ENCODE measurements at regions not wholly inside any gene's neighbourhood (a gene's known extent, or its start where the extent isn't known, plus 50 kb on each side); places are given as distances from the start of the nearest gene placed in this dataset.

DNA sequence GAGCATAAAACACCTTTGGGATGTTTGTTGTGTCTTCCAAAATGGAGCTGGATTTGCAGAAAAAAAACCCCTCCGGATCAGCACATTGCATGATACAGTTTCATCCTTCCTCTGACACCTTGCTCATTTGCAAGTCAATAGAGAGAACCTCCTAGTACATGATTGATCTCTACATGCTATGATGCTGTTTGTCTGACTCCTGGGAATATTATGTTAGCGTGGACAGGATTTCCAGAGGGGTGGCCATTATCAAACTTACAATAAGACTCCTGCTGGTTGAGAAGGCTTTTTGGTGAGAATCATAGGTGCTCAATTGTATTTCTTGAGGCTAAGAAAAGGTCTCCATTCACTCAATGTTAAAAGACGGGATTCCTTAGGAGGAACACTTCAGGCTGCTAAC, 75.9 kb upstream of the SCEL start:
- TF ChIP-seq, protein P1, sequence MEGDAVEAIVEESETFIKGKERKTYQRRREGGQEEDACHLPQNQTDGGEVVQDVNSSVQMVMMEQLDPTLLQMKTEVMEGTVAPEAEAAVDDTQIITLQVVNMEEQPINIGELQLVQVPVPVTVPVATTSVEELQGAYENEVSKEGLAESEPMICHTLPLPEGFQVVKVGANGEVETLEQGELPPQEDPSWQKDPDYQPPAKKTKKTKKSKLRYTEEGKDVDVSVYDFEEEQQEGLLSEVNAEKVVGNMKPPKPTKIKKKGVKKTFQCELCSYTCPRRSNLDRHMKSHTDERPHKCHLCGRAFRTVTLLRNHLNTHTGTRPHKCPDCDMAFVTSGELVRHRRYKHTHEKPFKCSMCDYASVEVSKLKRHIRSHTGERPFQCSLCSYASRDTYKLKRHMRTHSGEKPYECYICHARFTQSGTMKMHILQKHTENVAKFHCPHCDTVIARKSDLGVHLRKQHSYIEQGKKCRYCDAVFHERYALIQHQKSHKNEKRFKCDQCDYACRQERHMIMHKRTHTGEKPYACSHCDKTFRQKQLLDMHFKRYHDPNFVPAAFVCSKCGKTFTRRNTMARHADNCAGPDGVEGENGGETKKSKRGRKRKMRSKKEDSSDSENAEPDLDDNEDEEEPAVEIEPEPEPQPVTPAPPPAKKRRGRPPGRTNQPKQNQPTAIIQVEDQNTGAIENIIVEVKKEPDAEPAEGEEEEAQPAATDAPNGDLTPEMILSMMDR (IDR thresholded peaks at IDR 0.05; ENCODE audit: low read depth, low read length), result no peak
- TF ChIP-seq POLR2A (IDR thresholded peaks at IDR 0.05; ENCODE audit: extremely low read depth, insufficient read length), result no peak
- TF ChIP-seq MYC (IDR thresholded peaks at IDR 0.05; ENCODE audit: low read depth, low read length), result no peak
- TF ChIP-seq, protein P2, sequence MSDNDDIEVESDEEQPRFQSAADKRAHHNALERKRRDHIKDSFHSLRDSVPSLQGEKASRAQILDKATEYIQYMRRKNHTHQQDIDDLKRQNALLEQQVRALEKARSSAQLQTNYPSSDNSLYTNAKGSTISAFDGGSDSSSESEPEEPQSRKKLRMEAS (IDR thresholded peaks at IDR 0.05; ENCODE audit: low read depth, low read length), result no peak
